Rectal smooth muscle tissue (tissue), 1 donor: ENCODE measurements at regions not wholly inside any gene's neighbourhood (a gene's known extent, or its start where the extent isn't known, plus 50 kb on each side); places are given as distances from the start of the nearest gene placed in this dataset.

Experiments
- H3K27ac ChIP-seq: one replicate; pipeline ENCODE4 v1.7.0; 2013; ENCODE audit warnings: low read depth, low read length, inconsistent platforms
- H3K27me3 ChIP-seq: one replicate; pipeline ENCODE4 v1.7.0; 2013; ENCODE audit warnings: low read length; ENCODE audit not compliant: control insufficient read depth, insufficient read depth
- H3K36me3 ChIP-seq: one replicate; pipeline ENCODE4 v1.7.0; 2013; ENCODE audit warnings: low read length; ENCODE audit not compliant: control insufficient read depth, insufficient read depth
- H3K4me1 ChIP-seq: one replicate; pipeline ENCODE4 v1.7.0; 2013; ENCODE audit warnings: low read length; ENCODE audit not compliant: control insufficient read depth, insufficient read depth
- H3K4me3 ChIP-seq: one replicate; pipeline ENCODE4 v1.7.0; 2013; ENCODE audit warnings: low read length
- H3K9ac ChIP-seq: one replicate; pipeline ENCODE4 v1.7.0; 2013; ENCODE audit warnings: low read length

DNA sequence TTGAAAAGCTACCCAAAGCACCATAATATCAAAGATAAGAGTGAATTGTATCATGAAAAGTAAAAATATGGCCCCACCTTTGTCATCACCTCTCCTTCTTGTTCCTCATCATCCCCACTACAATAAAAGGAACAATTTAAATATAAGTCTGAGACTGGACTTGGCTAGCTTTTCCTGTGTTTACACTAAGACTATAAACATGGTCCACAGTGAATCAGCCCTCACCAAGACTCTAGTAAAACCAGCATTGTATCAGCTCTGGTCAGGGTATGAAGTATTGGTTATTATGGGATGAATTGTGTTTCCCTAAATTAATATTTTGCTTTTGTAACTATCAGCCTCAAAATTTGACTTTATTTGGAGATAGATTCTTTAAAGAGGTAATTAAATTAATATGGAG is 105.4 kb downstream of the SLC25A46 start:
- no peak overlapping the region for H3K27ac ChIP-seq
- H3K36me3 ChIP-seq: no peaks in the 10 kb centered on the region
- no peaks in the 10 kb centered on the region for H3K4me1 ChIP-seq
- H3K27me3 ChIP-seq: no peaks in the 10 kb centered on the region
- no peak overlapping the region for H3K4me3 ChIP-seq
- no peak overlapping the region for H3K9ac ChIP-seq

DNA sequence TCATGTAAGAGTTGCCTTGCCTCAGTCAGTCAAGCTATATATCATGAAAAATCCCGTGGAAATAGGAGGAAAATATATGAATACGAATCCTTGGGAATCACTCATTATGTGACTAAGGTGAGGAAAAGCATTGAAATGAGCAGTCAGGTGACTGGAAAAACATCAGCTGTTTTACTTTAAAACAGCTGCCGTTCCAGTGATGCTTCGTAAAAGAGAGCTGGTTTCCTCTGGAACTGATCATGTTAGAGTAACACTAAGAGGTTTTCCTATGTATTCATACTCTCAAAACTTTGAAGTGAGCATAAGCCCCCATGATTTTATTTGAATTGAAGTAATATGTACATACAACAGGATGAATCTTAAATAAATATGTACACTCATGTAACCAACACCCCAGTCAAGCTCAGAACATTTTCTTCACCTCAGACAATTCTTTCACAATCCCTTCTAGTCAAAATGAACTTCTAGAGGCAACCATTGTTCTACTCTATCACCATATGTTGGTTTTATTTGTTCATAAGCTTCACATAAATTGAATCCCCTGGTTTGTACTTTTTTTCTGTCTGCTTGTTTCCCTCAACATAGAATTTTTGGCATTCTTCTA is 107.7 kb downstream of the SLC25A46 start:
- no peaks in the 10 kb centered on the region for H3K27me3 ChIP-seq
- H3K4me3 ChIP-seq: no peak overlapping the region
- H3K4me1 ChIP-seq: no peaks in the 10 kb centered on the region
- no peak overlapping the region for H3K9ac ChIP-seq
- H3K36me3 ChIP-seq: no peaks in the 10 kb centered on the region
- no peak overlapping the region for H3K27ac ChIP-seq

- H3K36me3 ChIP-seq: no peaks in the 10 kb centered on the region
- no peak overlapping the region for H3K4me3 ChIP-seq
- no peaks in the 10 kb centered on the region for H3K27me3 ChIP-seq
- H3K4me1 ChIP-seq: no peaks in the 10 kb centered on the region
- no peak overlapping the region for H3K9ac ChIP-seq
- H3K27ac ChIP-seq: no peak overlapping the region
These were observed 112.5 kb downstream of the SLC25A46 start for GRCh38 chr5:110851357-110851756.

DNA sequence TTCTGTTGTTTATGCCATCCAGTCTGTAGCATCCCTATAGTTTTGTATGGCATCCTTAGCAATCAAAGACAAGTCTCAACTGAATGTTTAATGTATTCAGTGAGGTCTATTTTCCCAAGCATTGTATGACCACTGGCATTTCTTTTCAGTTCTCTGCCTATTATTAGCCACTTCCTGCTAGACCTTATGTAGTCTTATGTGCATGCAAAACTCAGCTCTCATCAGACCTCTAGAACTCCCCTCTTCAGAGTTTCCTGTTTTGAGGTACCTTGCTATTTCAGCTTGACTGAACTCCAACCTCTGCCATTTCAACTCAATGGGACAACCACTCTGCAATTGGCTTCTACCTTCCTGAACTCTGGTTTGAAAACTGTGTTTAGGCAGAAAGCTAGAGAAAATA is 113.2 kb downstream of the SLC25A46 start:
- no peaks in the 10 kb centered on the region for H3K36me3 ChIP-seq
- no peak overlapping the region for H3K9ac ChIP-seq
- no peaks in the 10 kb centered on the region for H3K27me3 ChIP-seq
- no peak overlapping the region for H3K4me3 ChIP-seq
- no peaks in the 10 kb centered on the region for H3K4me1 ChIP-seq
- no peak overlapping the region for H3K27ac ChIP-seq

GRCh38 chr5:110852541-110852940 is 113.7 kb downstream of the SLC25A46 start:
- Histone ChIP-seq H3K27ac (no peak overlapping the region), H3K9ac (no peak overlapping the region), H3K36me3 (no peaks in the 10 kb centered on the region), H3K4me1 (no peaks in the 10 kb centered on the region), H3K27me3 (no peaks in the 10 kb centered on the region), H3K4me3 (no peak overlapping the region)

DNA sequence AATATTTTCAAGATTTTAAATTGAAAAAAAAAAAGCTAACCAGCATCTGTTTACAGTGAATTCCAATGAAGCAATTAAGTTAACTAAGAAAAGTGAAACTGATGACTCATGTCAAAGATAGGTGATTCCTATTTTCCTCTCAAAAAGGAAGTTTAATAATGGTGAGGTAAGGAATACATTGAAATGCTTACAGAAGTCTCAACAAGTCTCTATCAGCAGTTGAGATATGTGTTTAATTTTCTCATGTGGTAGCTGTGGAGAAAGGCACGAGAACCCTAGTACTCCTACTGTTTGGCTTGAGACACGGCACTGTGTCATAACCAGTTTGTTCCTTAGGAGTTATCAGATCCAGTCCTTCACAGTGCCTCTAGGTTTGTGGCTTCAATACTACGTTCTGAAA is 114.5 kb downstream of the SLC25A46 start:
- Histone ChIP-seq H3K9ac (no peak overlapping the region), H3K27ac (no peak overlapping the region), H3K4me3 (no peak overlapping the region), H3K27me3 (no peaks in the 10 kb centered on the region), H3K36me3 (no peaks in the 10 kb centered on the region), H3K4me1 (no peaks in the 10 kb centered on the region)

DNA sequence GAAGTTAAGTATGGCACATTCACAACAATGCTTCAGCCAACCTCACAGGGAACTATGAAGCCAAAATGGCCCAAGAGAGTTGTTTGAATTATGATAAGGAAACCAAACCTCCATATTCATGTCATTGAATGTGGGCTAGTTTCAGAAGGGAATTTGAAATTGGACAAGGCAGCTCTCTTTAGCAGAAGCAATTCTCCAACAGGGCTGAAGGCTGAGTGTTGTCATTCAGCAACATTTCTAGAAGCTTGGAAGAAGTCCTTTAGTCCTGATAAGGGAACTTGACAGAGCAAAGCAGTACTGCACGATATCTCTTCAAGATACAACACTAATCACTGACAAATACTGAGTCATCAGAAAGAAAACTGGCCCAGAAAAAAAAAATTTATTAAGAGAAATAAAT is 115.4 kb downstream of the SLC25A46 start:
- Histone ChIP-seq H3K27ac (no peak overlapping the region), H3K4me1 (no peaks in the 10 kb centered on the region), H3K27me3 (no peaks in the 10 kb centered on the region), H3K9ac (no peak overlapping the region), H3K36me3 (no peaks in the 10 kb centered on the region), H3K4me3 (no peak overlapping the region)

GRCh38 chr5:110855961-110856360 is 117.2 kb downstream of the SLC25A46 start:
- no peak overlapping the region for H3K4me3 ChIP-seq
- H3K9ac ChIP-seq: no peak overlapping the region
- H3K27ac ChIP-seq: no peak overlapping the region
- no peaks in the 10 kb centered on the region for H3K4me1 ChIP-seq
- H3K36me3 ChIP-seq: no peaks in the 10 kb centered on the region
- no peaks in the 10 kb centered on the region for H3K27me3 ChIP-seq

DNA sequence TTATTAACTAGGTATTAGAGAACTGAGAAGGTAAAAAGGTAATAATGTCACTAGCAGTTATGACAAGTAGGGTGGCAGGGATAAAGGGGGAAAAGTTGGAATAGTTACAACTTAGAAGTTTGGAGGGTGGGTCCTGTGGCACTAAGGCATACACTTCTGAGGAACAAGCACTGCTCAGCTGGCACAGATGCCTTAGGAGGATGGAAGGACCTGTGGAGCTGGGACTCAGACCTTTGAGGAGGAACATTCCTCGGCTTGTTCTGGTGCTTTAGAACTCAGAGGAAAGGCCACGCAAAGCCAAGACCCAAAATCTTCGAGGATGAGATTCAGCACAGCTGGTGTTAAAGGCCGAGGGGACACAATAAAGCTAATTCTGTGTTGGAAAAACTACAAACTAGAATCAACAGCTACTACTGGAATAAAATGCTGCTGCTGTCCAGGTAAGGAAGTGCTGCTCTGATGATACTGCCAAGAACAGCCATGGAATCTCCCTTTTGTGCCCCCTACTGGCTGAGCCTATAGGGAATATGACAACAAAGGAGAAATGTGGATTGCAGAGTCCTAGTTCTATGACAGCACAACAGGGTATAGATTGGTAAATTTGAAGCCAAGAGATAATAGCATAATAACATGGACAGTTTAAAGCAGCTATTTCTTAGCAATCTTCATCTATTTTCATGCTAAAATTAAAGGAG is 126.7 kb downstream of the SLC25A46 start:
- Histone ChIP-seq H3K4me1 (no peaks in the 10 kb centered on the region), H3K27me3 (no peaks in the 10 kb centered on the region), H3K4me3 (no peak overlapping the region), H3K9ac (no peak overlapping the region), H3K36me3 (no peaks in the 10 kb centered on the region), H3K27ac (no peak overlapping the region)

GRCh38 chr5:110869927-110870326 is 131.1 kb downstream of the SLC25A46 start:
- no peaks in the 10 kb centered on the region for H3K36me3 ChIP-seq
- H3K27me3 ChIP-seq: no peaks in the 10 kb centered on the region
- H3K9ac ChIP-seq: no peak overlapping the region
- H3K4me1 ChIP-seq: no peaks in the 10 kb centered on the region
- H3K4me3 ChIP-seq: no peak overlapping the region
- no peak overlapping the region for H3K27ac ChIP-seq

GRCh38 chr5:110872200-110872599 is 133.4 kb downstream of the SLC25A46 start:
- Histone ChIP-seq H3K27ac (no peak overlapping the region), H3K4me1 (no peaks in the 10 kb centered on the region), H3K27me3 (no peaks in the 10 kb centered on the region), H3K9ac (no peak overlapping the region), H3K36me3 (no peaks in the 10 kb centered on the region), H3K4me3 (no peak overlapping the region)

- H3K36me3 ChIP-seq: no peaks in the 10 kb centered on the region
- H3K4me3 ChIP-seq: no peak overlapping the region
- H3K9ac ChIP-seq: no peak overlapping the region
- H3K27me3 ChIP-seq: no peaks in the 10 kb centered on the region
- H3K4me1 ChIP-seq: no peaks in the 10 kb centered on the region
- no peak overlapping the region for H3K27ac ChIP-seq
These were observed 134.2 kb downstream of the SLC25A46 start for GRCh38 chr5:110872963-110873362.

- Histone ChIP-seq H3K4me3 (no peak overlapping the region), H3K9ac (no peak overlapping the region), H3K27ac (no peak overlapping the region), H3K27me3 (no peaks in the 10 kb centered on the region), H3K36me3 (no peaks in the 10 kb centered on the region), H3K4me1 (no peaks in the 10 kb centered on the region)
These were observed 135.1 kb downstream of the SLC25A46 start for GRCh38 chr5:110873773-110874437.
